Muscle of leg (tissue), 3 donors: ENCODE measurements at regions not wholly inside any gene's neighbourhood (a gene's known extent, or its start where the extent isn't known, plus 50 kb on each side); places are given as distances from the start of the nearest gene placed in this dataset.
"Not testable (repeated sequence)": the region's sequence is repeated elsewhere in the genome, so short reads cannot be mapped to it uniquely, and the experiment has no call there.

Source experiments
- DNase-seq: peaks from one replicate; pipeline ENCODE4 v3.0.0; 2013
- H3K27ac ChIP-seq: one replicate; pipeline ENCODE4 v1.5.1; 2013; ENCODE audit warnings: mild to moderate bottlenecking, low read length, control low read depth
- H3K27me3 ChIP-seq: one replicate; pipeline ENCODE4 v1.6.1; 2013; ENCODE audit warnings: low read length; ENCODE audit not compliant: control insufficient read depth, insufficient read depth
- H3K36me3 ChIP-seq: one replicate; pipeline ENCODE4 v1.6.1; 2013; ENCODE audit warnings: low read length; ENCODE audit not compliant: control insufficient read depth, insufficient read depth
- H3K4me1 ChIP-seq: one replicate; pipeline ENCODE4 v1.6.1; 2013; ENCODE audit warnings: low read length; ENCODE audit not compliant: control insufficient read depth, insufficient read depth
- H3K4me3 ChIP-seq: one replicate; pipeline ENCODE4 v1.5.1; 2013; ENCODE audit warnings: low read length, control low read depth
- H3K9me3 ChIP-seq: replicated peaks from 2 replicates; pipeline ENCODE4 v1.6.1; 2013; ENCODE audit warnings: low read depth, low read length; ENCODE audit not compliant: control insufficient read depth
- WGBS: methylation state at CpG from one replicate; pipeline ENCODE4 v1.1.5; 2013; ENCODE audit warnings: missing lambda C conversion rate; ENCODE audit not compliant: insufficient coverage; 5-methylcytosine and 5-hydroxymethylcytosine counted together

- 27% methylated on average over 1 of the region's 2 CpGs for WGBS
- H3K27me3 ChIP-seq, result no peaks in the 10 kb centered on the region
- no peak overlapping the region for H3K4me3 ChIP-seq
- no peaks in the 10 kb centered on the region for H3K36me3 ChIP-seq
- H3K27ac ChIP-seq, result no peak overlapping the region
- DNase-seq, result peak; percentile 69
- H3K4me1 ChIP-seq, result no peaks in the 10 kb centered on the region
- no peaks in the 10 kb centered on the region for H3K9me3 ChIP-seq
These were observed 385.4 kb downstream of the RMST start for GRCh38 chr12:97848051-97848450.

DNA sequence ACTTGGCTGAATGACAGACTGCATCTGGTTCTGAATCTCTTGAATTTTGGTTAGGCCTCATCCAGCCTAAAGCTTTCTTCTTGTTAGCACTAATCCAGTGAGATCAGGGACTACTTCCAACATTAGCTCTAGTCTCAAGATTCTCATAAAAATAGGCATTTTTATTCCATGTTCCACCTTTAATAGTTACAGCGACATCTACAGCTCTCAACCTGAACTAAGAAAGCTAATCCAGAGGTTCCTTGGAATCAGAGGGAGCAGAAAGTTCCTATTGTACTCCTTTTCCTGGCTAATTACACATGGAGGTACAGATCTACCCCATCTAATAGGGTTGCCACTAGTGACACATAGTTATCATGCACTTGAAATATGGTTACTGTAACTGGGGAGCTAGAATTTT lies 391.9 kb downstream of the RMST start:
- no CpG with 5 or more reads among the region's 1 CpG for WGBS
- no peak overlapping the region for H3K4me3 ChIP-seq
- no peak overlapping the region for H3K27ac ChIP-seq
- H3K9me3 ChIP-seq, result no peaks in the 10 kb centered on the region
- no peaks in the 10 kb centered on the region for H3K4me1 ChIP-seq
- no peak for DNase-seq
- H3K27me3 ChIP-seq, result no peaks in the 10 kb centered on the region
- H3K36me3 ChIP-seq, result no peaks in the 10 kb centered on the region

GRCh38 chr12:97862072-97862471 lies 399.5 kb downstream of the RMST start:
- H3K4me1 ChIP-seq, result no peaks in the 10 kb centered on the region
- H3K27ac ChIP-seq, result no peak overlapping the region
- no peaks in the 10 kb centered on the region for H3K9me3 ChIP-seq
- no peak for DNase-seq
- no peak overlapping the region for H3K4me3 ChIP-seq
- WGBS, result no CpG with 5 or more reads among the region's 2 CpGs
- H3K36me3 ChIP-seq, result no peaks in the 10 kb centered on the region
- no peaks in the 10 kb centered on the region for H3K27me3 ChIP-seq

GRCh38 chr12:97875064-97875463 lies 412.5 kb downstream of the RMST start:
- Histone ChIP-seq H3K4me1 (no peaks in the 10 kb centered on the region), H3K27ac (no peak overlapping the region), H3K4me3 (no peak overlapping the region), H3K36me3 (no peaks in the 10 kb centered on the region), H3K9me3 (no peaks in the 10 kb centered on the region), H3K27me3 (no peaks in the 10 kb centered on the region)
- DNase-seq, result no peak
- 100% methylated on average over 2 of the region's 6 CpGs for WGBS

GRCh38 chr12:97876780-97877179 lies 414.2 kb downstream of the RMST start:
- DNase-seq, result peak; percentile 13
- Histone ChIP-seq H3K4me3 (no peak overlapping the region), H3K27me3 (no peaks in the 10 kb centered on the region), H3K27ac (no peak overlapping the region), H3K9me3 (no peaks in the 10 kb centered on the region), H3K4me1 (no peaks in the 10 kb centered on the region), H3K36me3 (no peaks in the 10 kb centered on the region)
- no CpG with 5 or more reads among the region's 4 CpGs for WGBS

GRCh38 chr12:97877404-97877803 lies 414.8 kb downstream of the RMST start:
- Histone ChIP-seq H3K4me3 (no peak overlapping the region), H3K9me3 (no peaks in the 10 kb centered on the region), H3K36me3 (no peaks in the 10 kb centered on the region), H3K27ac (no peak overlapping the region), H3K27me3 (no peaks in the 10 kb centered on the region), H3K4me1 (no peaks in the 10 kb centered on the region)
- no peak for DNase-seq

GRCh38 chr12:97886511-97887176 lies 424.0 kb downstream of the RMST start:
- no peaks in the 10 kb centered on the region for H3K4me1 ChIP-seq
- no peaks in the 10 kb centered on the region for H3K36me3 ChIP-seq
- H3K9me3 ChIP-seq, result no peaks in the 10 kb centered on the region
- H3K4me3 ChIP-seq, result no peak overlapping the region
- no CpG with 5 or more reads among the region's 4 CpGs for WGBS
- no peaks in the 10 kb centered on the region for H3K27me3 ChIP-seq
- H3K27ac ChIP-seq, result no peak overlapping the region
- no peak for DNase-seq

GRCh38 chr12:97897881-97898280 lies 435.3 kb downstream of the RMST start:
- not testable (repeated sequence) for H3K4me1 ChIP-seq, H3K4me3 ChIP-seq, H3K27ac ChIP-seq, H3K27me3 ChIP-seq, DNase-seq, H3K36me3 ChIP-seq, H3K9me3 ChIP-seq
- WGBS, result 71% methylated on average over 1 of the region's 6 CpGs

DNA sequence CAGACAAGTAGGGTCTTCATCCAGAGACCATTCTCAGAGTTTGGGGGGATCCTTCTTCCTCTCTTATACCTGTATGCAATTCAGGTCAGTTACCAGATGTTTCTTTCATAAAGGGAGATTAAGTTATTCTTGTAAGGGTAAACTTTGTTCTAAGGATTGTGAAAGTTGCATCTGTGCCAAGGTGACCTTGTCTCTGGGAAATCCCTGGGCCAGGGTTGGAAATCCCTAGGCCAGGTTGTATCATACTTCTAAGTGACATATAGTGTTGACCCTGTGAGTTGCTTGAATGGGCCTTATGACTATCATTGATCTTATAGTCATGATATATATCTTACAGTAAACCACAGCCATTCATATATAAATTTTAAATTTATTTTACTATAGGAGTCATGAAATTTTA lies 436.9 kb downstream of the RMST start:
- Histone ChIP-seq H3K36me3 (no peaks in the 10 kb centered on the region), H3K27me3 (no peaks in the 10 kb centered on the region)
- no peak for DNase-seq

GRCh38 chr12:97899956-97900355 lies 437.4 kb downstream of the RMST start:
- H3K4me1 ChIP-seq, result no peaks in the 10 kb centered on the region
- H3K27me3 ChIP-seq, result no peaks in the 10 kb centered on the region
- peak; percentile 32 for DNase-seq
- H3K4me3 ChIP-seq, result no peak overlapping the region
- no peak overlapping the region for H3K27ac ChIP-seq
- no peaks in the 10 kb centered on the region for H3K9me3 ChIP-seq
- H3K36me3 ChIP-seq, result no peaks in the 10 kb centered on the region
- WGBS, result 60% methylated on average over 1 of the region's 1 CpG

More for the DNA sequence above, 436.9 kb downstream of the RMST start:
- no peak overlapping the region for H3K4me3 ChIP-seq
- no peaks in the 10 kb centered on the region for H3K4me1 ChIP-seq
- no peak overlapping the region for H3K27ac ChIP-seq
- H3K9me3 ChIP-seq, result no peaks in the 10 kb centered on the region

DNA sequence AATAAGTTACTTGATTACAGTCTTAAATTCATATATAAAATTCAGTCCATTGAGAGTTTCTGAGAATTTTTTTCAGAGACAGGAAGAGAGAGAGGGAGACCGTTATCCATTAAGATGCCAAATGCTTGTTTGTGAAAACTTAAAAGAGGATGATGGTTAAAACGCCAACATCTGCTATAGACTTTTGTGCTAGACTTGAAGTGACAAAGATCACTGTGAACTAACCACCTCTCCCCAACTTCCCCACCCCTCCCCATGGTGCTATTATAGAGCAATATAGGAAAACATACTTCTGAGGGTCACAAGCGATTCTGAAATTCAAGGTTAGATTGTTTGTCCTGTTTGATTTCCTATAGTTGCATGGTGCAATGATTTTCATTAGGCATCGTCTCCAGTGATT lies 440.8 kb downstream of the RMST start:
- Histone ChIP-seq H3K36me3 (no peaks in the 10 kb centered on the region), H3K27ac (no peak overlapping the region), H3K27me3 (no peaks in the 10 kb centered on the region), H3K4me3 (no peak overlapping the region), H3K4me1 (no peaks in the 10 kb centered on the region), H3K9me3 (no peaks in the 10 kb centered on the region)
- no CpG with 5 or more reads among the region's 4 CpGs for WGBS
- DNase-seq, result no peak
